Right hindlimb (tissue), 1 donor: ENCODE measurements at regions not wholly inside any gene's neighbourhood (a gene's known extent, or its start where the extent isn't known, plus 50 kb on each side); places are given as distances from the start of the nearest gene placed in this dataset.
"Not testable (repeated sequence)": the region's sequence is repeated elsewhere in the genome, so short reads cannot be mapped to it uniquely, and the experiment has no call there.

Experiments
- DNase-seq: peaks from one replicate; pipeline ENCODE4 v3.0.0-alpha.2; 2018

DNA sequence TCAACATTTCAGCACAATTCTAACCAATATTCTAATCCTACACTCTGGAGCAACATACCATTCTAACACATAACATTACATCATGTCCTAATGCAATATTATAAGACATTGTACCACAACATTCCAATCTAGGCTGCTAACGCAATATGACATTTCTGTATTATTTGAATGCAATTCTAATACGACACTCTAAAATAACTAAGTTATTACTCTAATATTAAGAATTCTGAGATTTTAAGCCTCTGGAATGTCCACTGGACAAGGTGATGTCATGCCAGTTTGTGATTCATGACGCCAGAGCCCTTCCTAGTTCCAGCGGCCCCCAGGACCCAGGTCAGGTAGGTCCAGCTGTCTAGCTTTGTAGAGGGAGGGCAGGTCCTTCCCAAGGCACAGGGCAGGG is 69.7 kb upstream of the SIRPA start:
- DNase-seq = no peak

DNA sequence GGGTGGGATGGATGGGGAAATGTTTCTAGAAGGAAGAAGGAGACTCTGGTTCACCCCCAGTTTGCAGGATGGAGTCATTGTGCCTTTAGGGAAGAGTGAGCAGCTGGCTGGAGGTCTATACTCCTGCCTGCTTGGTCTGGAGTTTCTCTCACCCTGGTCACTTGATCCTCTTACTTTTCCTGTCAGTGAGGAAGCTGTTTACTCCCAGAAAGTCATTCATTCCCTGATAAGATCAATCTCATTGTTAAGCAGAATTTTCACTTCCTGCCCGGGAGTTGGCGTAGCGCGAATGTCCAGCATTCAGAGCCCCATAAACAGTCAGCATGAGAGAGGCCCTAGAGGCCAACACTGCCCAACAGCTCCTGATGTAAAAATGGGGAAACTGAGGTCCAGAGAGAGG is 70.4 kb upstream of the SIRPA start:
- DNase-seq = no peak

DNA sequence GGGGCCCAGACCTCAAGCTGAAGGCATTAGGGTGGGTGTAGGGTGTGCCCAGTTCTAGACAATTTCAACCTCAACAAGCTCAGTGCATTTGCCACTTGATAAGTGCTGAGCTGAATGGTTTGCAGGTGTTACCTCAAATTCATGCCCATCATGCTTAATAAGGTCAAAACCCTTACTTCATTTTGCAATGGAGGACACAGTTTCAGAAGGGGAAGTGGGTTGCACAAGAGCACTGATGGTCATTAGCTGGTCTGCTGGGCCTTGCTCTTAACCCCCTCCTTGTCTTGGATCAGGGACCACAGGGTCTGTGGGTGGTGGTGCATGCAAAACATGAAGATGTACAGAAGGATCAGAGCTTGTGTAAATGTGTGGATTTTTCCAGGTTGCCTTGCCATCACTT is 71.0 kb upstream of the SIRPA start:
- DNase-seq = no peak

DNA sequence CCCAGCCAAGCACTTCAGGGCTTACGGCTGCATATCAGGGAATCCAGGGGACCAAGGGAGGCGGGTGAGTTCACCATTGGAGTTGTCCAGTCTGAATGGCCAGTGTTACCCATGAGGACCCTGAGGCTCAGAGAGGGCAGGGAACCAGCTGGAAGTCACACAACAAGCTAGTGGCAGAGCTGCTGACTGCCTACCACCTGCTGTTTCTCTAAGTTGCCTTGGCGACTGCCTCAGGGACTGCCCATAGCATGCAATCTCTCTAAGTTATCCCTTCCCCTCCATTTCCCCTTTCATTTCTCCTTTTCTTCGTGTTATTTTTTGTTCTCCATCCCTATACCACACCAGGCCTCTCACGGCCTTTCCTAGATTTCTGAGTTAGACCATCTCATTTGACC is 71.8 kb upstream of the SIRPA start:
- no peak for DNase-seq

DNA sequence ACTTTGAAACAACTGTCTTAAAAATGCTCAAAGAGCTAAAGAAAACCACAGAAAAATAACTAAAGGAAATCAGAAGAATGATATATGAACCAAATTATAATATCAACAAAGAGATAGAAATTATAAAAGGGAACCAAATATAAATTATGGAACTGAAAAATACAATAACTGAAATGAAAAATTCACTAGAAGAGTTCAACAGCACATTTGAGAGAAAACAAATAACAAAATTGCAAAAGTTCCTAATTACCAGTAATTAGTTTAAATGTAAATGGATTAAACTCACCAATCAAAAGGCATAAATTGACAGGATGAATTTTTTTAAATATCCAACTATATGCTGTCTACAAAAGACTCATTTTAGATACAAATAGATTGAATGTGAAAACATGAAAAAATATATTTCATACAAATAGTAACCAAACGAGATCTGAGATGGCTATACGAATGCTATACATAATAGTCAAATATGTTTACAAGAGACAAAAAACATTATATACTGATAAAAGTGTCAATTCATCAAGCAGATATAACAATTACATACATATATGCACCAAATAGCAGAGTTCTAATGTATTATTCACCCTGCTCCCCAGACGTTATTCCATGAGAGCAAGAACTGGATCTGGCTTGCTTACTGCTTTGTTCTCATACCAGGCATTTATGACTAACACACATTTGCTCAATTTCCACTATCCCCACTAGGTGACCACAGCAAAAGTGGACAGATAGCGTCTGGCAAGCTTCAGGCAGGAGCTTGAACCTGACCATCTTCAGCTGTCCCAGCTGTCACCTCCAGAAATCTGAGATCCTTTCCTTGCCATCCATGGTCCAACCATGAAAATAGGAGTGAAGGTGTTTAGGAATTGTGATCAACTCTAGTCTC is 72.4 kb upstream of the SIRPA start:
- no peak for DNase-seq

DNA sequence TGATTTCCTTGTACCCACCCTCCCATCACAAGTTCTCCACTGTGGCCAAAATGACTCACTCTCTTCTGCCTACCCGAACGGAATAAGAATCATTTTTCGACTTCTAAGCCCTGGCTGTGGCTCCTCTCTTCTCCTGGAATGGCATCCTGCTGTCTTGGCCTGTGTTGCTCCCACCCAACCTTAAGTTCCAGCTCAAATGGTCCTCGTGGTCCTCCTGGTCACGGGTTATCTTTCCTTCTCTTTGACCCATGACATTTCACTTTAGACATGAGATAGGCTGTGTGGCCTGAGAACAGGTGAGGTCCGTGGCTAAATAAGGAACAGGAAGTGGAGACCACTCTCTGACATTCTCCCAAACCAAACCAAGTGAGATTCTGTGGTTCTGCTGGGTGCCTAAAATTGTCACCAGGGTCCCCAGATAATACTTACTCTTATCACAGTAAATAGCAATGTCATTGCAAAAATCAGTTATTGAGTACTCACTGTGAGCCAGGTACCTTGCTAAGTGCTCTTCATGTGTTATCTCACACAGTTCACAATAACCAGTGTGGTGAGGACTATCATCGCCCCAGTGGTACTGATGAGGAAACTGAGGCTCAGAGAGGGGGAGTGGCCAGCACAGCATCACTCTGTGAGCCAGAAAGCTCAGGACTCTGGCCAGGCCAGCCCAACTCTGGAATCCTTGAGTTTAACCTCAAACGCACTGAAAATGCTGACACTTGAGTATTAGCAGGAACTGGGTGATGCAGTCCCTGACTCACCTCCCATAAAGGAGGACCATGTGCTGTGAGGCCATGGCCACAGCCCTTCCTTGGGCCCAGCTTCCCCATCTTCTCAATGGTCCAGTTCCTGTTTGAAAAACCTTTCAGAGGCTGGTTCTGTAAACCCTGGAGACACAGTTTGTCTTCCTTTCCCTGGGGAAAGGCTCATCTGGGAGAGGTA is 74.8 kb upstream of the SIRPA start:
- no peak for DNase-seq

DNA sequence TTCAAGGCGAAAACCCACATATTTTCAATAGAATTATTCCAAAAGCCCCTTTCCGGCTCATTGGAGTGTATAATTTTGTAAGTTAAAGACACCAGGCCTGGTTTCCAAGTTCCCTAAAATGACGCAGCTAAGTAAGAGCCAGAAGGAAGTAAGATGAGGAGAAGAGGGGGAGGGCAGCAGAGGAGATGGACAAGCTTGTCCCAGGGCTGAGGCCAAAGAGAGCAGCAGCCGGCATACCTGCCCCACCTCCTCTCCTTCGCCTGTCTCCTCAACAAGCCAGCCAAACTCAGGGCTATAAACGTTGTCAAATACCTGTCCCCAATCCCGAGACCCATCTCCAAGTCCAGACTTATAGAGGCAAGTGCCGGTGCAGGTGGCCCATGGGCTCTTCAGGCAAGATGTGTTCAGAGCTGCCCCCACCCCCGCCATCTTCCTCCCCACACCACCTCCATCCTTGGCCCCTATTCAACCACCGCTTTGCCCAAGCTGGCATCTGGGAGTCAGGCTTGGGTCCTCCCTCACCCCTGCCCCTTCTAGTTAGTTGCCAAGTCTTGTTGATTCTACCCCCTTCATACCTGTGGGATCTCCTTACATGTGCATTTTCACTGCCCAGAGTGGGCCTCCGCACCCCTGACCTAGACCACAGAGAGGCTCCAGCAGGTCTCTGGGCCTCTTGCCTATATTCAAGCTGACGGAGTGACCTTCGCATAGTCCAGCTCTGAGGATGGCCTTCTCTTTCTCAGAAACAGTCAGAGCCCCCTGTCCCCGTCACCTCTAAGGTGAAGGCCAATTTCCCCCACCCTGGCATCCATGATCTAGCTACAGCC is 75.7 kb upstream of the SIRPA start:
- DNase-seq = no peak

DNA sequence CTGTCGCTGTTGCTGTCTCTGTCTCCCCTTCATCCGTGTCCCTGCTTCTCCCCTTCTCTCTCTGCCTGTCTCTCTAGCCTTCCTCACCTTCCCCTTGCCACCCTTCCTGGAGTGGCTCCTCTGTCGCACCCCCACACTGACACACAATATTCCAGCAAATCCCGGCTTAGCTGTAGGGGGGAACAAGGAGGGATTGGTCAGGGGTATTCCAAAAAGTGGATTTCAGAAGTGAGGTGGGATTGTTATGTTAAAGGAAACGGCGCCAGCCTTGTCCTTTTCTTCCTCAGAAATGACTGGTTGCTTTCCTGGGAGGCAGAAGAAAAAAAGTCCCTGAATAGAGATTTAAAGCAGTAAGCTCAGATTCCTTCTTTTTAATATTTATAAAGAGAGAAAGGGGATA is 76.3 kb upstream of the SIRPA start:
- DNase-seq = no peak

DNA sequence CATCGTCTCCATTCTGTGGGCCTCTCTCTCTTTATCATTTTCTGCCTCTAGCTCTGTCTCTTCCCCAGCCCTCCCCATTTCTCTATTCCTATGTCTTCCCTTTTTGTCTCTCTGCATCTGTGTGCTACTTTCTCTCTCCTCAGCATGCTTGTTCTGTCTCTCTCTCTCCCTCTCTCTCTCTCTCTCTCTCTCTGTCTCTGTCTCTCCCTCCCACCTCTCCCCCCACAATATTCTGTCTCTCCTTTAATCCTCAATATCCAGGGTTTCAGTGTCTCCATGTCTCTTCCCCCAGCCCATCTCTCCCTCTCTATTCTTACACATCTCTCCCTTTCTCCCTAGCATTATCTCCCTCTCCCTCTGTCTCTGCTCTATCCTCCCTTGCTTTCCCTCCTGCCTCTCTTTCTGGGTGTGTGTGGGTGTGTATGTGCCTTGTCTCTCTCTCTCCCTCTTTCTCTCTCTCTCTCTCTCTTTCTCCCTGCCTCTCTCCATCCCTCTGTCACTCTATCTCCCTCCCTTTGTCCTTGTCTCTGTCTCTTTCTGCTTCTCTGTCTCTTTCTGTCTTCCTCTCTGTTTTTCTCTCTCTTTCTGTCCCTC is 76.9 kb upstream of the SIRPA start:
- no peak for DNase-seq

DNA sequence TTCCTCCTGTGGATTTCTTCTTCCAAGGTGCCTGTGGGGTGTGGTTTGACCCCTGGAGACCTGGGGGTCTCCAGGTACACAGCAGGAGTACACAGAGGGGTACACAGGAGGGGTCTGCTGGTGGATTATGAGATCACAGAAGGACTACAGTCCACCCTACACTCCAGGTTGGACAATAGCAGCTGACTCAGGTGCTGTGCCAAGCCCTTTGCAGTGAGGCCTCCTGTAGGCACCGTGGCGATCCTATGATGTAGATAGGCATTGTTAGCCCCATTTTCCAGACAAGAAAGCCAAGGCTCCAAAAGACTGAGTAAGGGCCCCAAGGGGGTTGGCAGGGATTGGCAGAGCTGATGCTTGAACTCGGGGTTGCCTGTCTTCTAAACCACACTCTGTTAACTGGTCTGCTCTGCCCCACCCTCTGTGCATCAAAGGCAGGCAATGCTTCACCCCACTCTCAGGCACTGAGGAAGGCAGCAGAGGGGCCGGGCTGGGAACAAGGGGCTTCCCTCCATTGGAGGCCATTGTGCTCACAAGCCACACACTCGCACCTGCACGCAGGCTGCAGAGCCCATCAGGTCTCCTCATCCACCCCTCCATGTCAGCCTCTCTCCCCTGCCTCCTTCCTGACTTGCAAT is 77.5 kb upstream of the SIRPA start:
- DNase-seq = no peak

DNA sequence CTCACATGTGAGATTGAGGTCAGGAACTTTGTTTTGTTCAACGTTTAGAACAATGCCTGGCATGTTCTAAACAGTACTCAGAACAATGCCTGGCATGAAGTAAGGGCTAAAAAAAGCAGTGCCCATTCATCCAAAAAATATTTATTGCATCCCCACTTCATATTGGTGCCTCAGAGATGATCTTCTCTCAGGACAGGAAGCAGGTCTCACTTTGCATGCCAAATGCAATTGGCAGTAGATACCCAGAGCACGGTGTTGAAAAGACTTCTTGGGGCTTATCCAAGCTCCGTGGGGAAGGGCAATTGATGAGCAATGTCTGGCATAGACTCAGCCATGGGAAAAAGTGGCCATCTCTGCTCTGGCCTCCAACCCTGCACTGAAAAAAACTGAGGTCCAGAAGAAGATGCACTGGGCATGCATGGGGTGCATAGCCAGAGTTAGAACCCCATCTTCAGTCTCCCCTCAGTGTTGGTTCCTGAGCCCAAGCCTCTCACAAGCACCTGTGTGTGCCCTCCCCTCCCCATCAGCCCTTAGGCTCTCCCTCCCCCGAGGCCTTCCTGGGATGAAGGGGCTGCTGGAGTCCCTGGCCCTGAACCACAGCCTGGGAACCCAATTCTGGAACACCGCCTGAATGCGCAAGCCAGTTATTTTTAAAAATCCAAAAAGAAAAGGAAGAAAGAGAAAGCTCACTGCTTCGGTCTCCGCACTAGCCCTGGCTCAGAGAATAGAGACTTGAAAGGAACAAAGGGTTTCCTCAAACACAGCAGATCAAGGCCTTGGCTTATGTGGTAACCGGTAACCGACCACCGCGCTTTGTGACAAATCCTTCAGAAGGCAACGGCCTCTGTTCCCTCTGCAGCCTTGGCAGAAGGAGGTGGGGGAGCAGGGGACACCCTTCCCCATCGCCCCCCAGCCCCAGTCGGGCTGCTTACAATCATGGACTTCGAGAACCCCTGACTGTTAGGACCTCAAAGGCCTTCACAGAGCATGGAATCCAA is 78.5 kb upstream of the SIRPA start:
- no peak for DNase-seq

DNA sequence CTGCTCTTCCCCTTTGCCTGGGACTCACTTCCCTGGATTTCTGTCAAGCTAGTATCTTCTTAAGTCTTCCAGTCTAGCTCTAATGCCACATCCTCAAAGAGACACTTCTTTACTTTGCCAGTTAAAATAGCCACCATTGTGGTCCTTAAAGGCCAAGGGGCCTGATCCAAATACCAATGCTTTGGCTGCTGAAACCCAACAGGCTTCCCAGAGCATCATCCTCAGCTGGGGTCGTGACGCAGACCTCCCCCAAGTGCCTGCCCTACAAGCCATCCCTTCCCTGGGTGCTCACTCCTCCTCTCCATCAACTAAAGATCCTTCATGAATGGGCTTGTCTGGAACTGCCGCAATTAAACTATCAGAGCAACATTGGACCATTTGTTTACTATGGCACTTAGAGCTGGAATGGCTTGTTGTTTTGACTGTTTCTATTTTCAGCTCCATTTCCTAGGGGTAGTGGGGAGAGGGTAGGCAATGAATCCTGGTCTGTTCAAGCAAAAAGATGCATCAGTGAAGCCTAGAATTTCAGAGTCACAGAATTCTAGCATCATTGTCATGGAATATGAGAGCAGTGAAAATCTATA is 79.6 kb upstream of the SIRPA start:
- DNase-seq = no peak

DNA sequence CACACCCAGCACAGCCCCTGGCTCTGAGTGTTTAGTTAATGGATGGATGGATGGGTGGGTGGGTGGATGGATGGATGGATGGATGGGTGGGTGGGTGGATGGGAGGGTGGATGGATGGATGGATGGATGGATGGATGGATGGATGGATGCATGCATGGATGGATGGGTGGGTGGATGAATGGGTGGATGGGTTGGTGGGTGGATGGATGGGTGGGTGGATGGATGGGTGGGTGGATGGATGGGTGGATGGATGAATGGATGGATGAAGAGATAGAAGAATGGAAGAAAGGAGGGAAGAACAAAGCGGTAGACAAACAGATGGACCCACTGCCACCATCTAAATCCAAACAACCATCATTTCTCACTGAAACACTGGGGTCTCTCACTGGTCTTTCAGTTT is 80.3 kb upstream of the SIRPA start:
- DNase-seq = not testable (repeated sequence)

DNA sequence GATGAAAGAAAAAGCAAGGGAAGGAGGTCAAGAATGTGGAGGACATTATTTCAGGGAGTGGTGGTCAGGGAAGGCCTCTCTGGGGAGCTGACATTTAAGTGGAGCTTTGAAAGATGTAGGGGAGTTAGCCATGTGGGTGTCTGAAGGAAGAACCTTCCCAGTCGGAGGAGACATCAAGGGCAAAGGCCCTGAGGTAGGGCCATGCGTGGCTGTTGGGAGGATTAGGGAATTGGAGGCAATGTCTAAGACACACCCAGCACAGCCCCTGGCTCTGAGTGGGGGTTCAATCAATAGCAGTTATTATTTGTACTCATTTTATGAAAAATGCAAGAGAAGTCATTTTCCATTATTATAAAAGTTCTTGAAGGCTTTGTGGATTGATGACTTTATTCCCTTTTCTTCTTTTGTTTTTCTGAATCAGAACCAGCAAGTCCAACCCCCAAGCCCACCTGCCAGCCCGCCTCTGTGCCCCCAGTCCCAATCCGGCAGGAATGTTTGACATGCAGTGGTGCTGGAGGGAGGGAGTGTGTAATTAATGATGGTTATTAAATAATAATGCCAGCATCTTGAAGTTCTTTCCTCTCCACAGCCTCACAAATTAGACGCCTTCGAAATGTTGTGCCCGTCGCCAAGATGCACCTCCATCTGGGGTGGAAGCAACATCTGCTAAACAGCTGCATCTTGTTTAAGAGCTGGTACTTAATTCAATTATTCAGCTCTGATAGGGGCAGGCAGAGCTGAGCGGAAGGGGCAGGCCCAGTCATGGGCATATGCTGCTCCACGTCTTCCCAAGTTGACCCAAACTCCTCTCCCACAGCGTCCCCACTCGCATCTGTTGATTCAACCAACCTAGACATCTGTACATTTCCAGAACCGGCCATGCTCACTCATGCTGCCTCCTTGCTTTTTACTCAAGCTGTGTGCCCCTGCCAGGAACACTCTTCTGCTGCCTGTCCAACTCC is 81.3 kb upstream of the SIRPA start:
- DNase-seq = no peak

DNA sequence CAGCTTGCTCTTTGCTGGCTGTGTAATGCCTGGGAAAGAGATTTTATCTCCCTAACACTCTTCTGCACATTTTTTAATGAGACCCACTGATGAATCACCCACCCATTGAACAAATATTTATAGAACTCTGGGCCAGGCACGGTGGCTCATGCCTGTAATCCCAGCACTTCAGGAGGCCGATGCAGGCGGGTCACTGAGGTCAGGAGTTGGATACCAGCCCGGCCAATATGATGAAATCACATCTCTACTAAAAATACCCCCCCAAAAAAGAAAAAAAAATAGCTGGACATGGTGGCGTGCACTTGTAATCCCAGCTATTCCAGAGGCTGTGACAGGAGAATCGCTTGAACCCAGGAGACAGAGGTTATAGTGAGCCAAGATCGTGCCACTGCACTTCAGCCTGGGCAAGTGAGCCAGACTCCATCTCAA is 82.1 kb upstream of the SIRPA start:
- DNase-seq = no peak

DNA sequence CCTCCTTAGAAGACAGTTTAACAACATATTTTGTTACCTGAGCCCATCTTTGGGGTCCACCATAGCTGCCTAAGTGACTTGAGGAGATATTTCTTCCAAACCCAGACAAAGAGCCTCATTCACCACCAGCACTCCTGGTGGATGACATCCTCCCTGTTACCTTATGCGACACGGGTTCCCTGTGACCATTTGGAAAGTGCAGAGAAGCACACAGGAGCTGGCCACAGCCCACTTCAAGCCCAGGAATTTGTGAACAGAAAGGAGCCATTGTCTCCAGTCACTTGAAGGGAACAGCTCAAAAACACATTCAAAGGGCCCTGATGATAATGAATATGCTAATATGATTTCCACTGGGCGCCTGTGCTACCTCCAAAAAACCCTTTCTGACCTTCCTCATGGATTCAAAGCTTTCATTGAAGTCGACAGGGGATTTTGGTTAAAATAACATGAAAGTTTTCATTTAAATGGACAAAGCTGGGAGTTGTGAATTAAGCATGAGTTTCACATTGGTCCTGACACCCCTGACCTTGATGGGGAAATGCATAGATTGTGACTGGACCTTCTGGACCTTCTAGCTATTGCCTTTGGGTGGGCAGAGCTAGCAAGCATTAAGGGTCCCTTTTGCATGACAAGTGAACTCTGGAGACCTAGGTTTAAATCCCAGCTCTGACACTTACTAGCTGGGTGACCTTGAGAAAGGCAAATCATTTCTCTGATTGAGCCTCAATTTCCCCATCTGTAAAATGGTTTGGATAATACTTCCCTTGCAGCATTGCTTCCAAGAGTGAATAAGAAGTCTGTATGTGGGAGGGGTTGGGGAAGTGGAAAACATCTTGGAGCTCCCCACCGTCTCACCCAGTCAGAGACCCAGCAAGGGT is 83.3 kb upstream of the SIRPA start:
- DNase-seq = no peak

DNA sequence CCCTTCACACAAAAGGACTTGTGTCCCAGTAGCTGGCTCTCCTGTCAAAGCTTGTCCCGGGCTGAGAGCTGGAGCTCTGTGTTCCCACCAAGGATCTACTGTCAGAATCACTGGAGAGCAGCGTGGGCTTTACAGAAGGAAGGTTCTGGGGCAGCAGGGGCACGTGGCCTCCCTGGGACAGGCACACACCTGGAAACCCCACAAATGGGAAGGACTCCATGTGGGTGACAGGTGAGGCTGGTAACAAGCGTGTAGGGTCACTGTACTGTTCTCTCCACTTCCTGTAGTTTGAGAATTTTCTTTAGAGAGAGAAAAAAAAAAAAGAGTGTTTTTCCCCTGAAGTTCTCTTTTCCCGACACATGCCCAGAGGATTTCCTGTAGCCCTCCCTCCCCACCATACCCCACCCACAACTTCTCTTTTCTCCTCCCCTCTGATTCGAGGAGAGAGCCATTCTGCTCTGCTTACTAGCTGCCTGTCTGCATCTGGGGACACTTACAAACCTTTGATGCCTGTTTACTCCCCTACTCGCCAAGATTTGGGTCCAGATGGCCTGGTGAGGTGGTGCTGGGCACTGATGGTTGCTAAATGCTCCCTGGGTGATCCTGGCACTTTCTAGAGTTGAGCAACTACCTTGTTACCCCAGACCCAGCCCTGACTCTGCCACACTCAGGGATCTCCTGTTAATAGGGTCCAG is 84.1 kb upstream of the SIRPA start:
- DNase-seq = no peak

DNA sequence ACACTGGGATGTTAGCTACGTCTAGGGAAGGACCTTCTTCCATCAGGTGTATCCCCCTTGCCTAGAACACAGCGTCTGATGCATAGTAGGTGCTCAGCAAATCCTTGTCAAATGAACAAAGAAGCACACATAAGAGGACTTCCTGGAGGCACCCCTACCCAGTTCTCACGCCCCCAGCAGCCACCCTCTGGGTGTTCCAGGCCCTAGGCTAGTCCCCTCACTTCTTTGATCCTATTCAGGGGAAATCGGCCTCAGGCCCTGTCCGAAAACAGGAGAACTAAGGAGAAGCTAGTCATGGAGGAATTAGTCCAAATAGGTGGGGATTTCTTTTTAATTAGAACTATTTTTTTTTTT is 84.7 kb upstream of the SIRPA start:
- DNase-seq = no peak
